H1 (cell line): ENCODE measurements at regions not wholly inside any gene's neighbourhood (a gene's known extent, or its start where the extent isn't known, plus 50 kb on each side); places are given as distances from the start of the nearest gene placed in this dataset.

Experiments
- CTCF ChIA-PET: fragments of 300-600 bp; sonication (Branson Sonifier 250); formaldehyde crosslinking; loops from one replicate; lab custom pipeline; 2021; ENCODE audit not compliant: partially characterized antibody; lab: Charles Lee
- POLR2A ChIA-PET: fragments of 300-600 bp; sonication (Branson Sonifier 250); formaldehyde crosslinking; loops from one replicate; lab custom pipeline; 2021; ENCODE audit warnings: inconsistent platforms; ENCODE audit not compliant: partially characterized antibody; lab: Charles Lee
- DNase-seq, 2 experiments: peaks; one replicate each; pipeline versions ENCODE4 v3.0.0 to v3.0.0-alpha.2; 2010 to 2022; ENCODE audit warnings: low spot score in 2 of 2, low read depth in 1 of 2, mixed read lengths in 1 of 2
- FAIRE-seq: peaks from 2 replicates; lab custom pipeline; 2011; peaks lifted over from hg19 to GRCh38; lab: Jason Lieb, UNC
- H2AFZ ChIP-seq: 2 replicates; pipeline ENCODE4 v1.8.1; 2012; ENCODE audit warnings: low read length, inconsistent platforms
- H2AK5ac ChIP-seq: 2 replicates; pipeline ENCODE4 v1.6.1; 2013; ENCODE audit warnings: low read depth, low read length
- H2BK120ac ChIP-seq: replicated peaks from 2 replicates; pipeline ENCODE3; 2013; ENCODE audit warnings: low read depth, low read length, inconsistent platforms
- H2BK12ac ChIP-seq: 2 replicates; pipeline ENCODE4 v1.6.1; 2013; ENCODE audit warnings: low read depth, low read length
- H2BK15ac ChIP-seq: 2 replicates; pipeline ENCODE4 v1.6.1; 2013; ENCODE audit warnings: low read length
- H2BK20ac ChIP-seq: 2 replicates; pipeline ENCODE4 v1.6.1; 2013; ENCODE audit warnings: low read length
- H2BK5ac ChIP-seq: 2 replicates; pipeline ENCODE4 v1.6.1; 2013; ENCODE audit warnings: low read depth, low read length
- H3K14ac ChIP-seq: 2 replicates; pipeline ENCODE4 v1.6.1; 2013; ENCODE audit warnings: inconsistent platforms; ENCODE audit not compliant: insufficient read length
- H3K18ac ChIP-seq: 2 replicates; pipeline ENCODE4 v1.6.1; 2013; ENCODE audit warnings: low read length; ENCODE audit errors: extremely low read depth
- H3K23ac ChIP-seq: 2 replicates; pipeline ENCODE4 v1.6.1; 2013; ENCODE audit warnings: inconsistent platforms; ENCODE audit not compliant: insufficient read length
- H3K23me2 ChIP-seq: 2 replicates; pipeline ENCODE4 v1.6.1; 2013; ENCODE audit warnings: low read depth, low read length
- H3K27ac ChIP-seq: 2 replicates; pipeline ENCODE4 v1.6.1; 2011; ENCODE audit warnings: low read depth, low read length, inconsistent platforms
- H3K27me3 ChIP-seq, 4 experiments: replicated peaks in 1 of 4; 1 replicate in 1 of 4; 2 replicates in 3 of 4; pipeline versions ENCODE4 v1.6.1 to v1.8.1; 2011 to 2013; ENCODE audit warnings: low read length in 3 of 4, mild to moderate bottlenecking in 3 of 4, inconsistent platforms in 2 of 4, mixed read lengths in 2 of 4, moderate library complexity in 1 of 4; ENCODE audit not compliant: control insufficient read depth in 3 of 4, insufficient read depth in 3 of 4; ENCODE audit errors: extremely low read depth in 1 of 4
- H3K36me3 ChIP-seq, 4 experiments: 2 replicates each; pipeline versions ENCODE4 v1.6.1 to v1.8.1; 2011 to 2013; ENCODE audit warnings: mild to moderate bottlenecking in 4 of 4, low read length in 3 of 4, moderate library complexity in 2 of 4, control low read depth in 1 of 4, inconsistent platforms in 1 of 4; ENCODE audit not compliant: insufficient read depth in 4 of 4, control insufficient read depth in 2 of 4
- H3K4ac ChIP-seq: replicated peaks from 2 replicates; pipeline ENCODE3; 2013; ENCODE audit warnings: low read length, low read depth, mixed read lengths, inconsistent platforms; ENCODE audit not compliant: insufficient read length
- H3K4me1 ChIP-seq, 4 experiments: replicated peaks in 1 of 4; 1 replicate in 1 of 4; 2 replicates in 3 of 4; pipeline versions ENCODE4 v1.6.1 to v1.8.1; 2011 to 2013; ENCODE audit warnings: low read length in 3 of 4, inconsistent platforms in 2 of 4, mixed read lengths in 1 of 4; ENCODE audit not compliant: insufficient read depth in 4 of 4, control insufficient read depth in 3 of 4
- H3K4me2 ChIP-seq, 2 experiments: 2 replicates each; pipeline versions ENCODE4 v1.6.1 to v1.8.1; 2011 to 2013; ENCODE audit warnings: low read depth in 2 of 2, low read length in 2 of 2, control low read depth in 1 of 2, inconsistent platforms in 1 of 2, mild to moderate bottlenecking in 1 of 2; ENCODE audit not compliant: insufficient read depth in 1 of 2
- H3K4me3 ChIP-seq, 4 experiments: fragments of 200-600, 300-600 bp in 1 of 4; sonication (generic), shearing (Covaris generic), sonication (Bioruptor Twin) in 1 of 4; 2 replicates each; pipeline versions ENCODE4 v1.5.1 to v1.8.1; 2011 to 2016; ENCODE audit warnings: low read length in 4 of 4, low read depth in 3 of 4, control low read depth in 2 of 4, inconsistent platforms in 2 of 4, mild to moderate bottlenecking in 2 of 4, mixed read lengths in 1 of 4, moderate library complexity in 1 of 4; ENCODE audit not compliant: insufficient read depth in 2 of 4; ENCODE audit errors: extremely low read depth in 1 of 4
- H3K56ac ChIP-seq: replicated peaks from 2 replicates; pipeline ENCODE3; 2013; ENCODE audit warnings: low read depth, mild to moderate bottlenecking, mixed read lengths, low read length, inconsistent platforms; ENCODE audit not compliant: insufficient read length
- H3K79me1 ChIP-seq: 2 replicates; pipeline ENCODE4 v1.6.1; 2013; ENCODE audit warnings: low read depth, low read length, control low read depth
- H3K79me2 ChIP-seq, 2 experiments: 2 replicates each; pipeline versions ENCODE4 v1.6.1 to v1.8.1; 2012 to 2013; ENCODE audit warnings: low read length in 2 of 2, mild to moderate bottlenecking in 2 of 2, inconsistent platforms in 1 of 2; ENCODE audit not compliant: insufficient read depth in 2 of 2, control insufficient read depth in 1 of 2
- H3K9ac ChIP-seq, 4 experiments: replicated peaks in 1 of 4; 1 replicate in 1 of 4; 2 replicates in 3 of 4; pipeline versions ENCODE4 v1.6.1 to v1.8.1; 2011 to 2013; ENCODE audit warnings: low read depth in 3 of 4, low read length in 3 of 4, control low read depth in 2 of 4, mild to moderate bottlenecking in 2 of 4, moderate library complexity in 2 of 4, inconsistent platforms in 1 of 4; ENCODE audit errors: extremely low read depth in 1 of 4
- H3K9me3 ChIP-seq, 2 experiments: 2 replicates each; pipeline versions ENCODE4 v1.6.1 to v1.8.1; 2012 to 2013; ENCODE audit warnings: mild to moderate bottlenecking in 2 of 2, moderate library complexity in 2 of 2, control low read depth in 1 of 2, inconsistent platforms in 1 of 2, low read depth in 1 of 2, low read length in 1 of 2, mixed read lengths in 1 of 2; ENCODE audit not compliant: insufficient read depth in 2 of 2
- H4K20me1 ChIP-seq, 2 experiments: replicated peaks in 1 of 2; 2 replicates each; pipeline versions ENCODE3 to v1.8.1; 2011 to 2013; ENCODE audit warnings: inconsistent platforms in 2 of 2, low read length in 2 of 2, mild to moderate bottlenecking in 1 of 2; ENCODE audit not compliant: insufficient read depth in 2 of 2, control insufficient read depth in 1 of 2
- H4K5ac ChIP-seq: 2 replicates; pipeline ENCODE4 v1.6.1; 2013; ENCODE audit warnings: low read length, low read depth, mixed read lengths, inconsistent platforms; ENCODE audit not compliant: insufficient read length
- H4K8ac ChIP-seq: 2 replicates; pipeline ENCODE4 v1.8.0; 2013; ENCODE audit warnings: mild to moderate bottlenecking, moderate library complexity, low read length, inconsistent platforms; ENCODE audit not compliant: insufficient read depth; ENCODE audit errors: extremely low read depth
- H4K91ac ChIP-seq: replicated peaks from 2 replicates; pipeline ENCODE3; 2013; ENCODE audit warnings: low read length, mixed read lengths, inconsistent platforms; ENCODE audit not compliant: insufficient read length
- BRCA1 ChIP-seq: IDR thresholded peaks from 2 replicates; pipeline ENCODE4 v1.6.1; 2012; ENCODE audit warnings: low read depth, low read length, improper control_type of control experiment
- CEBPB ChIP-seq: IDR thresholded peaks from 2 replicates; pipeline ENCODE4 v1.6.1; 2012; ENCODE audit warnings: low read depth, low read length
- CHD1 ChIP-seq: IDR thresholded peaks from 2 replicates; pipeline ENCODE4 v1.6.1; 2012; ENCODE audit warnings: low read depth, low read length, improper control_type of control experiment
- EGR1 ChIP-seq: IDR thresholded peaks from 2 replicates; pipeline ENCODE4 v1.6.1; 2011; ENCODE audit warnings: low read depth, low read length, borderline replicate concordance
- KDM4A ChIP-seq: IDR thresholded peaks from one replicate; pipeline ENCODE4 v1.7.1; 2012; ENCODE audit warnings: low read depth, mild to moderate bottlenecking, moderate library complexity, low read length, inconsistent platforms; ENCODE audit not compliant: severe bottlenecking
- RAD21 ChIP-seq, 2 experiments: IDR thresholded peaks in 1 of 2; conservative IDR thresholded peaks in 1 of 2; 2 replicates each; pipeline ENCODE4 v1.6.1; 2011; ENCODE audit warnings: low read depth in 2 of 2, low read length in 2 of 2, improper control_type of control experiment in 1 of 2, inconsistent platforms in 1 of 2, mild to moderate bottlenecking in 1 of 2, moderate library complexity in 1 of 2
- RBBP5 ChIP-seq: IDR thresholded peaks from 2 replicates; pipeline ENCODE4 v1.7.1; 2012; ENCODE audit warnings: low read depth, mild to moderate bottlenecking, inconsistent platforms, low read length, moderate library complexity, borderline replicate concordance
- SP2 ChIP-seq: IDR thresholded peaks from 2 replicates; pipeline ENCODE4 v1.6.1; 2012; ENCODE audit warnings: mild to moderate bottlenecking, low read length, inconsistent platforms
- TAF7 ChIP-seq: optimal IDR thresholded peaks from 2 replicates; pipeline ENCODE3; 2011; ENCODE audit warnings: low read depth, mild to moderate bottlenecking, inconsistent platforms, low read length, moderate library complexity, borderline replicate concordance
- ZNF274 ChIP-seq: IDR thresholded peaks from 2 replicates; pipeline ENCODE4 v1.7.0; 2012; ENCODE audit warnings: low read length, borderline replicate concordance; ENCODE audit errors: extremely low read depth
- WGBS, 2 experiments: shearing (Covaris generic) in 1 of 2; methylation state at CpG; one replicate each; pipeline versions ENCODE4 v1.1.6 to v1.1.7; 2013 to 2015; ENCODE audit warnings: low lambda C conversion rate in 2 of 2, mixed read lengths in 2 of 2, inconsistent platforms in 1 of 2, low coverage in 1 of 2, missing lambda C conversion rate in 1 of 2; ENCODE audit not compliant: insufficient replicate concordance in 2 of 2, insufficient coverage in 1 of 2, insufficient read length in 1 of 2; ENCODE audit errors: extremely low coverage in 1 of 2, missing lambda C conversion rate in 1 of 2; 5-methylcytosine and 5-hydroxymethylcytosine counted together
- TF ChIP-seq, protein P1 (sequence below): IDR thresholded peaks from 2 replicates; pipeline ENCODE4 v1.6.1; 2012; ENCODE audit warnings: inconsistent platforms

DNA sequence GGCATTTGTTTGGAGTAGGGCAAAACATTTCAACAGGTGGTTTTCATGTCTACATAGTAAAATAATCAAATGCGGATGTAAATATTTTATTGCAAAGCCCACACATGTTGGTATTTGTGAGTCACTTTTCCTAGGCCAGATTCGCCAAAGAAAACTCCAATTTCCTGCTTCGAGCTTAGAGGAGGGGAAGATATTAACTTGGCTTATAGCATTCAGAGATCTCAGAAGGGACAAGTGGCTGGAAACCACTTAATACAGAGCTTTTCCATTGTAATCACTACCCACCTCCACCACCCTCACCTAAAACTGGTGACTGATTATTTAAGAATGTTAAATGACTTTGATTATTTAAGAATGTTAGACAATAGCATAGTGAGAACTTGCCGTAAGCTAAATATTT lies 530.6 kb upstream of the SPRY2 start:
- Histone ChIP-seq H3K4me2 (no peak overlapping the region), H3K14ac (no peak overlapping the region), H3K4ac (no peak overlapping the region), H3K79me1 (no peaks in the 10 kb centered on the region), H4K8ac (no peak overlapping the region), H2BK15ac (no peak overlapping the region), H2BK5ac (no peak overlapping the region), H3K23me2 (no peaks in the 10 kb centered on the region), H3K9me3 (no peaks in the 10 kb centered on the region), H4K5ac (no peak overlapping the region), H2AFZ (no peak overlapping the region), H3K27me3 (no peaks in the 10 kb centered on the region), H2AK5ac (no peak overlapping the region)
- no peak for TF ChIP-seq EGR1
- no peak for TF ChIP-seq SP2
- TF ChIP-seq TAF7: no peak
- TF ChIP-seq, protein P1, sequence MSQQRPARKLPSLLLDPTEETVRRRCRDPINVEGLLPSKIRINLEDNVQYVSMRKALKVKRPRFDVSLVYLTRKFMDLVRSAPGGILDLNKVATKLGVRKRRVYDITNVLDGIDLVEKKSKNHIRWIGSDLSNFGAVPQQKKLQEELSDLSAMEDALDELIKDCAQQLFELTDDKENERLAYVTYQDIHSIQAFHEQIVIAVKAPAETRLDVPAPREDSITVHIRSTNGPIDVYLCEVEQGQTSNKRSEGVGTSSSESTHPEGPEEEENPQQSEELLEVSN: no peak
- TF ChIP-seq RBBP5: no peak
- no peak for TF ChIP-seq CHD1
- no peak for TF ChIP-seq CEBPB
- TF ChIP-seq BRCA1: no peak
- no peak for TF ChIP-seq KDM4A
- TF ChIP-seq ZNF274: no peak
- TF ChIP-seq RAD21 (IDR thresholded peaks at IDR 0.05 in 1 of 2, conservative IDR thresholded peaks at IDR 0.05 in 1 of 2; ENCODE audit: low read depth in 2 of 2, low read length in 2 of 2): no peak
- TF ChIP-seq, all 59 proteins: peak for 0
- Histone ChIP-seq H3K79me2 (no peaks in the 10 kb centered on the region), H3K4me3 (no peak overlapping the region), H3K4me1 (no peaks in the 10 kb centered on the region), H2BK120ac (no peak overlapping the region), H3K27ac (no peak overlapping the region), H2BK12ac (no peak overlapping the region), H4K20me1 (no peaks in the 10 kb centered on the region), H2BK20ac (no peak overlapping the region), H4K91ac (no peak overlapping the region), H3K56ac (no peak overlapping the region), H3K18ac (no peak overlapping the region), H3K23ac (no peak overlapping the region), H3K36me3 (no peaks in the 10 kb centered on the region), H3K9ac (no peak overlapping the region)
- DNase-seq: no peak
- CTCF ChIA-PET: no interaction called here
- no peak for FAIRE-seq
- POLR2A ChIA-PET: no interaction called here
- 81% methylated on average over 4 of the region's 4 CpGs; no CpG with 5 or more reads in 1 of the 2 experiments for WGBS, 2 experiments
